ENCODE measurements at regions not wholly inside any gene's neighbourhood (a gene's known extent, or its start where the extent isn't known, plus 50 kb on each side); places are given as distances from the start of the nearest gene placed in this dataset.

DNA sequence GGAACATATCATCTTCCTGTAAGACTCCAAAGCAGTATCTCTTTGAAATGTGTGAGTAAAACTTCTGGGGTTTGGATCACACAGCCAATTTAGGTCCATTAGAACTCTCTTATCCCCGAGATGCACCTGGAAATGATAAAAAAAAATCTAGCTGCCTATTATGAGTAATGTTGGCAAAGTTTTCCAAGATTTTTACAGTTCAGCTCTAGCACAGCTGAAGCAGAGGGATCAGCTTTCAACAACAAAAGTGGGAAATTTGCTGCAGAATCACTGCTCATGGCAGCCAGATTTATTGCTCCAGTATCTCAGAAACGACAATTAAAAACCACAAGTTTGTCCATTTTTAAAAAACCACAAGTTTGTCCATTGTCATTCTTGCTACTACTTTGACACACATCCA lies 292.2 kb downstream of the IRX2 start:
- no peak overlapping the region for H3K4me2 ChIP-seq (ENCODE audit: low read depth, low read length, poor library complexity, severe bottlenecking)
- H3K36me3 ChIP-seq (ENCODE audit: low read length) = no peaks in the 10 kb centered on the region
- H3K9me3 ChIP-seq (ENCODE audit: insufficient read depth, low read length) = no peaks in the 10 kb centered on the region
- H4K20me1 ChIP-seq (ENCODE audit: low read depth, low read length) = no peaks in the 10 kb centered on the region
- H2AFZ ChIP-seq (ENCODE audit: low read depth, low read length, severe bottlenecking) = no peak overlapping the region
- H3K9me2 ChIP-seq (replicated peaks; ENCODE audit: insufficient read depth, low read length) = no peaks in the 10 kb centered on the region
- no peaks in the 10 kb centered on the region for H3K27me3 ChIP-seq (ENCODE audit: low read length)
- H3K27ac ChIP-seq (ENCODE audit: low read depth, low read length) = no peak overlapping the region
- H3K9ac ChIP-seq (ENCODE audit: low read length) = no peak overlapping the region
- no peaks in the 10 kb centered on the region for H3F3A ChIP-seq (ENCODE audit: insufficient read depth)
- TF ChIP-seq EZH2phosphoT487 (conservative IDR thresholded peaks at IDR 0.05; ENCODE audit: low read length) = no peak
- TF ChIP-seq, protein P1, sequence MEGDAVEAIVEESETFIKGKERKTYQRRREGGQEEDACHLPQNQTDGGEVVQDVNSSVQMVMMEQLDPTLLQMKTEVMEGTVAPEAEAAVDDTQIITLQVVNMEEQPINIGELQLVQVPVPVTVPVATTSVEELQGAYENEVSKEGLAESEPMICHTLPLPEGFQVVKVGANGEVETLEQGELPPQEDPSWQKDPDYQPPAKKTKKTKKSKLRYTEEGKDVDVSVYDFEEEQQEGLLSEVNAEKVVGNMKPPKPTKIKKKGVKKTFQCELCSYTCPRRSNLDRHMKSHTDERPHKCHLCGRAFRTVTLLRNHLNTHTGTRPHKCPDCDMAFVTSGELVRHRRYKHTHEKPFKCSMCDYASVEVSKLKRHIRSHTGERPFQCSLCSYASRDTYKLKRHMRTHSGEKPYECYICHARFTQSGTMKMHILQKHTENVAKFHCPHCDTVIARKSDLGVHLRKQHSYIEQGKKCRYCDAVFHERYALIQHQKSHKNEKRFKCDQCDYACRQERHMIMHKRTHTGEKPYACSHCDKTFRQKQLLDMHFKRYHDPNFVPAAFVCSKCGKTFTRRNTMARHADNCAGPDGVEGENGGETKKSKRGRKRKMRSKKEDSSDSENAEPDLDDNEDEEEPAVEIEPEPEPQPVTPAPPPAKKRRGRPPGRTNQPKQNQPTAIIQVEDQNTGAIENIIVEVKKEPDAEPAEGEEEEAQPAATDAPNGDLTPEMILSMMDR (IDR thresholded peaks at IDR 0.05; ENCODE audit: insufficient read depth, low read length, poor library complexity, severe bottlenecking) = no peak
- no peaks in the 10 kb centered on the region for H3K79me2 ChIP-seq (ENCODE audit: insufficient read depth, low read length)
- H3K4me3 ChIP-seq (ENCODE audit: insufficient read depth, low read length, poor library complexity, severe bottlenecking) = no peak overlapping the region

- Histone ChIP-seq H4K20me1 (ENCODE audit: low read depth, low read length) (no peaks in the 10 kb centered on the region), H3K27ac (ENCODE audit: low read depth, low read length) (no peak overlapping the region), H3K27me3 (ENCODE audit: low read length) (no peaks in the 10 kb centered on the region), H3F3A (ENCODE audit: insufficient read depth) (no peaks in the 10 kb centered on the region), H3K36me3 (ENCODE audit: low read length) (no peaks in the 10 kb centered on the region), H3K4me3 (ENCODE audit: insufficient read depth, low read length, poor library complexity, severe bottlenecking) (no peak overlapping the region), H3K79me2 (ENCODE audit: insufficient read depth, low read length) (no peaks in the 10 kb centered on the region), H3K9me2 (replicated peaks; ENCODE audit: insufficient read depth, low read length) (no peaks in the 10 kb centered on the region), H3K9ac (ENCODE audit: low read length) (no peak overlapping the region), H3K4me2 (ENCODE audit: low read depth, low read length, poor library complexity, severe bottlenecking) (no peak overlapping the region), H2AFZ (ENCODE audit: low read depth, low read length, severe bottlenecking) (no peak overlapping the region), H3K9me3 (ENCODE audit: insufficient read depth, low read length) (no peaks in the 10 kb centered on the region)
- TF ChIP-seq EZH2phosphoT487 (conservative IDR thresholded peaks at IDR 0.05; ENCODE audit: low read length) = no peak
- TF ChIP-seq, protein P1 (IDR thresholded peaks at IDR 0.05; ENCODE audit: insufficient read depth, low read length, poor library complexity, severe bottlenecking) = no peak
Observed at GRCh38 chr5:2455878-2456277, 295.6 kb downstream of the IRX2 start.

GRCh38 chr5:2454876-2455275 lies 296.6 kb downstream of the IRX2 start:
- H3K4me2 ChIP-seq (ENCODE audit: low read depth, low read length, poor library complexity, severe bottlenecking) = no peak overlapping the region

More at GRCh38 chr5:2454876-2455275, 296.6 kb downstream of the IRX2 start:
- no peak for TF ChIP-seq EZH2phosphoT487 (conservative IDR thresholded peaks at IDR 0.05; ENCODE audit: low read length)
- TF ChIP-seq, protein P1 (IDR thresholded peaks at IDR 0.05; ENCODE audit: insufficient read depth, low read length, poor library complexity, severe bottlenecking) = no peak
- Histone ChIP-seq H3F3A (ENCODE audit: insufficient read depth) (no peaks in the 10 kb centered on the region), H3K79me2 (ENCODE audit: insufficient read depth, low read length) (no peaks in the 10 kb centered on the region), H3K4me3 (ENCODE audit: insufficient read depth, low read length, poor library complexity, severe bottlenecking) (no peak overlapping the region), H3K9ac (ENCODE audit: low read length) (no peak overlapping the region), H3K9me2 (replicated peaks; ENCODE audit: insufficient read depth, low read length) (no peaks in the 10 kb centered on the region), H3K27ac (ENCODE audit: low read depth, low read length) (no peak overlapping the region), H3K9me3 (ENCODE audit: insufficient read depth, low read length) (no peaks in the 10 kb centered on the region), H3K36me3 (ENCODE audit: low read length) (no peaks in the 10 kb centered on the region), H3K27me3 (ENCODE audit: low read length) (no peaks in the 10 kb centered on the region), H4K20me1 (ENCODE audit: low read depth, low read length) (no peaks in the 10 kb centered on the region), H2AFZ (ENCODE audit: low read depth, low read length, severe bottlenecking) (no peak overlapping the region)
